ENCODE measurements at regions not wholly inside any gene's neighbourhood (a gene's known extent, or its start where the extent isn't known, plus 50 kb on each side); places are given as distances from the start of the nearest gene placed in this dataset.

GRCh38 chr9:28762167-28762566, 1188.9 kb upstream of the C9orf72 start:
- H3K9me3 ChIP-seq = no peaks in the 10 kb centered on the region
- WGBS = 82% methylated on average over 1 of the region's 1 CpG
- H3K36me3 ChIP-seq = no peaks in the 10 kb centered on the region
- no peaks in the 10 kb centered on the region for H3K4me1 ChIP-seq
- no peak overlapping the region for H3K4me3 ChIP-seq
- H3K27me3 ChIP-seq = no peaks in the 10 kb centered on the region
- no peak overlapping the region for H3K27ac ChIP-seq (replicated peaks in 1 of 4)
- TF ChIP-seq POLR2AphosphoS5 (IDR thresholded peaks at IDR 0.05) = no peak
- no peak for TF ChIP-seq EP300 (IDR thresholded peaks at IDR 0.05)
- TF ChIP-seq POLR2A (IDR thresholded peaks at IDR 0.05; ENCODE audit: low read depth) = no peak
- TF ChIP-seq CTCF (IDR thresholded peaks at IDR 0.05) = no peak
- no peak for DNase-seq (ENCODE audit: extremely low spot score)
- intact Hi-C loops (cut with DNase I) = no loop called here

- Histone ChIP-seq H3K27ac (replicated peaks in 1 of 4) (no peak overlapping the region), H3K4me1 (no peaks in the 10 kb centered on the region), H3K36me3 (no peaks in the 10 kb centered on the region), H3K27me3 (no peaks in the 10 kb centered on the region), H3K4me3 (no peak overlapping the region), H3K9me3 (no peaks in the 10 kb centered on the region)
- 76% methylated on average over 1 of the region's 1 CpG for WGBS
- TF ChIP-seq EP300 (IDR thresholded peaks at IDR 0.05) (no peak), CTCF (IDR thresholded peaks at IDR 0.05) (no peak), POLR2AphosphoS5 (IDR thresholded peaks at IDR 0.05) (no peak), POLR2A (IDR thresholded peaks at IDR 0.05; ENCODE audit: low read depth) (no peak)
- intact Hi-C loops (cut with DNase I) = no loop called here
- no peak for DNase-seq (ENCODE audit: extremely low spot score)
Observed at GRCh38 chr9:28764532-28764931, 1191.3 kb upstream of the C9orf72 start.

GRCh38 chr9:28770226-28770625, 1196.9 kb upstream of the C9orf72 start:
- no peak overlapping the region for H3K27ac ChIP-seq (replicated peaks in 1 of 4)
- WGBS = 94% methylated on average over 4 of the region's 4 CpGs
- no peak overlapping the region for H3K4me3 ChIP-seq
- no peaks in the 10 kb centered on the region for H3K4me1 ChIP-seq
- TF ChIP-seq POLR2AphosphoS5 (IDR thresholded peaks at IDR 0.05) = no peak
- no peak for TF ChIP-seq CTCF (IDR thresholded peaks at IDR 0.05)
- TF ChIP-seq EP300 (IDR thresholded peaks at IDR 0.05) = no peak
- no peak for TF ChIP-seq POLR2A (IDR thresholded peaks at IDR 0.05; ENCODE audit: low read depth)
- no peaks in the 10 kb centered on the region for H3K9me3 ChIP-seq
- H3K27me3 ChIP-seq = no peaks in the 10 kb centered on the region
- H3K36me3 ChIP-seq = no peaks in the 10 kb centered on the region
- intact Hi-C loops (cut with DNase I) = loop anchor here (10.0 kb wide), 1 partner anchor 445 kb away; the partner anchor contains the start of gene LINGO2
- no peak for DNase-seq (ENCODE audit: extremely low spot score)

- Histone ChIP-seq H3K9me3 (no peaks in the 10 kb centered on the region), H3K4me3 (no peak overlapping the region), H3K27ac (replicated peaks in 1 of 4) (no peak overlapping the region), H3K27me3 (no peaks in the 10 kb centered on the region), H3K36me3 (no peaks in the 10 kb centered on the region), H3K4me1 (no peaks in the 10 kb centered on the region)
- DNase-seq (ENCODE audit: extremely low spot score) = no peak
- no peak for TF ChIP-seq POLR2AphosphoS5 (IDR thresholded peaks at IDR 0.05)
- TF ChIP-seq POLR2A (IDR thresholded peaks at IDR 0.05; ENCODE audit: low read depth) = no peak
- no peak for TF ChIP-seq EP300 (IDR thresholded peaks at IDR 0.05)
- TF ChIP-seq CTCF (IDR thresholded peaks at IDR 0.05) = no peak
- 75% methylated on average over 2 of the region's 2 CpGs for WGBS
- intact Hi-C loops (cut with DNase I) = loop anchor here (10.0 kb wide), 1 partner anchor 444 kb away; the partner anchor contains the start of gene LINGO2
Observed at GRCh38 chr9:28770827-28771226, 1197.5 kb upstream of the C9orf72 start.

All from esophagus muscularis mucosa (tissue), 4 donors.